Activated CD8-positive, alpha-beta T cell treated with anti-CD3 and anti-CD28 coated beads for 36 hours (primary cell): ENCODE measurements at regions not wholly inside any gene's neighbourhood (a gene's known extent, or its start where the extent isn't known, plus 50 kb on each side); places are given as distances from the start of the nearest gene placed in this dataset.

ENCODE experiments used
- ATAC-seq: fragments of 200-7000 bp; cut with Tn5 transposase; one replicate; pipeline ENCODE4 v1.10.0; 2021; ENCODE audit warnings: mild to moderate bottlenecking, moderate library complexity
- CTCF ChIA-PET: fragments of 350-600 bp; sonication (Branson Sonifier 250); formaldehyde crosslinking; loops from one replicate; lab custom pipeline; 2021; ENCODE audit warnings: antibody characterized with exemption; lab: Charles Lee
- POLR2A ChIA-PET: fragments of 350-600 bp; sonication (Branson Sonifier 250); formaldehyde crosslinking; loops from one replicate; lab custom pipeline; 2021; ENCODE audit warnings: antibody characterized with exemption; lab: Charles Lee
- DNase-seq: peaks from one replicate; pipeline ENCODE4 v3.0.0-alpha.2; 2020
- H3K27ac Mint-ChIP-seq: one replicate; pipeline ENCODE4 v1.8.0; 2021; ENCODE audit warnings: mild to moderate bottlenecking, mixed read lengths
- H3K27me3 Mint-ChIP-seq: one replicate; pipeline ENCODE4 v1.8.0; 2021; ENCODE audit warnings: mixed read lengths
- H3K36me3 Mint-ChIP-seq: one replicate; pipeline ENCODE4 v1.8.0; 2021; ENCODE audit warnings: low read depth, mixed read lengths
- H3K4me1 Mint-ChIP-seq: one replicate; pipeline ENCODE4 v1.8.0; 2021; ENCODE audit warnings: low read depth, mixed read lengths
- H3K4me3 Mint-ChIP-seq: one replicate; pipeline ENCODE4 v1.8.0; 2021; ENCODE audit warnings: mild to moderate bottlenecking, moderate library complexity, mixed read lengths
- H3K9me3 Mint-ChIP-seq: one replicate; pipeline ENCODE4 v1.8.0; 2021; ENCODE audit warnings: mixed read lengths
- CTCF ChIP-seq: fragments of 200-600 bp; IDR thresholded peaks from one replicate; pipeline ENCODE4 v1.8.0; 2022; ENCODE audit warnings: antibody characterized with exemption, mild to moderate bottlenecking
- intact Hi-C: fragments of 100-400 bp; cut with micrococcal nuclease; formaldehyde crosslinking; loops from one replicate; pipeline ENCODE4 v1.10.0; 2022

DNA sequence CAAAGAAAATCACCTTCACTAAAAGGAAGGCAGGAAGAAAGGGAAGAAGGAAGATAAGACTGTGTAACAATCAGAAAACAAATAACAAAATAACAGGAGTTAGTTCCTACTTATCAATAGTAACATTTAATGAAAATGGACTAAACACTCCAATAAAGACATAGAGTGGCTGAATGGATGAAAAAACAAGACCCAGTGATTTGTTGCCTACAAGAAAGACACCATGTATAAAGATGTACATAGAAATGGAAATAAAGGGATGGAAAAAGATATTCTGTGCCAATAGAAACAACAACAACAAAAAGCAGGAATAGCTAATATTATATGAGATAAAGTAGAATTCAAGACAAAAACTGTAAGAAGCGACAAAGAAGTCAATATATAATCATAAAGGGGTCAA, 116.8 kb downstream of the LURAP1L start:
- ATAC-seq, result no peak

DNA sequence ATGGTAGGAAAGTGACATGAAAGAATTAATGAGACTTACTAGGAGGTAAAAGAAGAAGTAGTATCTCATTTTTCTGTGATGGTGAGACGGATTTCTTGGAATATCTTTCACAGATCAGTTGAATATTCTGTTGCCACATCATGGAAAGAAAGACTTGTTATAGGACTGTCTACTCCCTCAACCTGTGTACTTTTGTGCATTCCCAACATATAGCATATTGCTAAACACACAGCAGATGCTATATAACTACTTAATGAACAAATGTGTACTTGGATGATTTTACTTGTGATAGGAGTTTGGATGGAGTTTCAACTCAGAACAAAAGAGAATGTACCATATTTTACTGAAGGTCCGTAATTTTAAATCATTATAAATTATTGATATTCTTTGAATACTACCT, 128.5 kb downstream of the LURAP1L start:
- CTCF ChIA-PET, result no interaction called here
- Mint-ChIP-seq H3K27me3 (no peaks in the 10 kb centered on the region), H3K27ac (no peak overlapping the region), H3K36me3 (no peaks in the 10 kb centered on the region), H3K4me1 (no peaks in the 10 kb centered on the region), H3K9me3 (peaks cover 10% of the 10 kb centered on the region), H3K4me3 (no peak overlapping the region)
- DNase-seq (no peak), ATAC-seq (no peak)
- POLR2A ChIA-PET, result no interaction called here
- intact Hi-C loops, result no loop called here
- TF ChIP-seq CTCF, result no peak

More for the DNA sequence above, 116.8 kb downstream of the LURAP1L start:
- CTCF ChIA-PET, result no interaction called here
- H3K27ac Mint-ChIP-seq, result no peak overlapping the region
- no peaks in the 10 kb centered on the region for H3K4me1 Mint-ChIP-seq
- intact Hi-C loops, result no loop called here
- H3K9me3 Mint-ChIP-seq, result peaks cover 11% of the 10 kb centered on the region
- no peak overlapping the region for H3K4me3 Mint-ChIP-seq
- no peaks in the 10 kb centered on the region for H3K36me3 Mint-ChIP-seq
- POLR2A ChIA-PET, result no interaction called here
- DNase-seq, result no peak
- no peak for TF ChIP-seq CTCF
- H3K27me3 Mint-ChIP-seq, result no peaks in the 10 kb centered on the region

GRCh38 chr9:12904261-12905000, 129.6 kb downstream of the LURAP1L start:
- Mint-ChIP-seq H3K27me3 (no peaks in the 10 kb centered on the region), H3K27ac (no peak overlapping the region), H3K4me3 (no peak overlapping the region), H3K9me3 (peaks cover 4% of the 10 kb centered on the region), H3K4me1 (no peaks in the 10 kb centered on the region), H3K36me3 (no peaks in the 10 kb centered on the region)
- ATAC-seq (no peak), DNase-seq (no peak)
- ChIA-PET CTCF (no interaction called here), POLR2A (no interaction called here)
- intact Hi-C loops, result no loop called here
- no peak for TF ChIP-seq CTCF

DNA sequence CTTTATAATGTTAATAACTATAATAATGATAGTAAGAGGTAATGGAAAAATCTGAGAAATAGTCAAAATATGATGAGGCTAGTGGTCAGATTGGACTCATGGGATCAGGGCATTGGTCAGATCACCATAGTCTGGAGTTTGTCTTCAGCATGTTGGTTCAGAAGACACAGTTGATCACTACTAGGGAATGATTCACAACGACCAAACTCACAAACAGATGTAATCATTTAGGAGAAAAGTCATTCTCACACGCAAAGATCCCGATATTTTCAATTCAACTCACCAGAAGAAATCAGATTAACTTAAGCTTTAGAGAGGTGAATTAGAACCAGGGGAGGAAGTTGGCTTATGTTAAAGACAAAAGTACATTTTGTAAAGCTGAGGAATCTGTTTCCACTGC, 131.8 kb downstream of the LURAP1L start:
- no peak for ATAC-seq
- Mint-ChIP-seq H3K27ac (no peak overlapping the region), H3K4me1 (no peaks in the 10 kb centered on the region), H3K36me3 (no peaks in the 10 kb centered on the region), H3K9me3 (peaks cover 3% of the 10 kb centered on the region), H3K27me3 (no peaks in the 10 kb centered on the region), H3K4me3 (no peak overlapping the region)
- CTCF ChIA-PET, result no interaction called here
- intact Hi-C loops, result no loop called here
- POLR2A ChIA-PET, result no interaction called here
- no peak for DNase-seq
- no peak for TF ChIP-seq CTCF

- Mint-ChIP-seq H3K9me3 (peaks cover 5% of the 10 kb centered on the region), H3K27me3 (no peaks in the 10 kb centered on the region), H3K4me1 (no peaks in the 10 kb centered on the region), H3K36me3 (no peaks in the 10 kb centered on the region), H3K27ac (no peak overlapping the region), H3K4me3 (no peak overlapping the region)
- ChIA-PET POLR2A (no interaction called here), CTCF (no interaction called here)
- no peak for ATAC-seq
- intact Hi-C loops, result no loop called here
- no peak for TF ChIP-seq CTCF
- no peak for DNase-seq
Observed at GRCh38 chr9:12908895-12909294, 134.1 kb downstream of the LURAP1L start.
